HT-29 (cell line): ENCODE measurements at regions not wholly inside any gene's neighbourhood (a gene's known extent, or its start where the extent isn't known, plus 50 kb on each side); places are given as distances from the start of the nearest gene placed in this dataset.

Experiments
- DNase-seq: peaks from one replicate; pipeline ENCODE4 v3.0.0-alpha.2; 2015; ENCODE audit warnings: low spot score

DNA sequence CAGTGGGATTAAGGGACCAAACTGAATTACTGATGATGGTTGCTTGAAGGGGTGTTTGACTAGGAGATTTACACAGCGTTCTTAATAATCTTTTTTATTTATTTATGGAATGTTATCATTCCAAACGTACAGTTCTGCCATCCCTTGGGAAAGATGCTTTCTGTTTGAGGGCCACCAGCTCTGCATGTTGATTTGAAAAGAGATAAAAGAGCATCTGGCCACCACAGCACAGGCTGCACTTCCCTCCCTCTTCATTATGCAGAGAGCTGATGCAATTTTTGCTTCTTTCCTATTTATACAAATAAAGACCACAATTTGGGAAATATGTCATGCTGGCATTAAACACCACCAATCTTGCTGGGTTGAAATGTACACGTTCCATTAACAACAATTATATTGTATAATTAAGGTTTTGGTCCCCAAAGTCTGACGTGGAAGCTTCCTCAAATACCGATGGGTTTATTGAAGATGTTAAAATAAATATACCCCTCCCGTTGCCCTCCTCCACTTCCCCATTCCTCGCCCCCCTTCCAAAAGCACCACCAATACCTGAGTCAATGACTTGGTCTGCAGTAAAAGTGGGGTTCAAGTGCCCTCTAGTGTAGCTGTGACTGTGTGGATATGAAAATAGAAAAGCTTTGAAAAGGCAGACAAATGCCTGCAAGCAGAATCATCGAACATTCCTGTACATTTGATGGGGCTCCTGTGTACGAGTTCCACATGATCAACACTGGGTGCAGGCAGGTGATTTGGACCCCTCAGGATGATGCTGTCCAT, 211.9 kb downstream of the HRH4 start:
- DNase-seq = no peak

DNA sequence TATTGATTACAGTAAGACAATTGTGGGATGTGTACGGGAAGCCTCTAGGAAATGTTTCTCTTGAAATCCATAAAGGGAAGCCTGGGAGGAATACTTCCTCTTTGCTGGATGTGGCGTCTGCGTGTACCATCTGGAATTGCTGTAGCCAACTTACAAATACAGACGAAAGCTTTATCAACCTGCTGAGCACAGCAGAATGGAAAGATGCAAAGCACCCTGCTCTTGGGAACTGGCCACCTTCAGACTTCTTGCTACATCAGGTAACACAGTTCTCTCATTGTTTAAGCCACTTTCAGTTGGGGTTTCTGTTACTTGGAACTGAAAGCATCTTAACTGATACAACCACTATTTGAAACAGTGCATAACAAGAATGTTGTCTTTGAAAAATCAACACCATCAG, 213.8 kb downstream of the HRH4 start:
- DNase-seq = no peak

DNA sequence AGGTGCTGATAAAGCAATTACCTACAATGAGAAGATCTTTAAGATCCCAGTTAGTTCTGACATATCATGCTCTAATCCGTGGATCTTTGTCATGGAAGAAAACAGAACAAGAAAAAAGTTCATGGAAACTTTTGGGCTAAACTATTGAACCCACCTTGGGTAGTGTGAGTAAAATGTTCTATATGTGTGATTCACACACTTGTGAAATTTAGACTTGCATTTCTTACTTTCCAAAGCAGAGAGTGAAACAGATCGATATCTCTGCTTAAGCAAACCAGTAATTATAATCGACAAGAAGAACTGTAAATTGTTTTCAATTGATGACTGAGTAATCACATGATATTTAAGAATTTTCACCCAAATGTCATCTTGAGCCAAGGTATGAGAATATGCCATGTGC, 214.2 kb downstream of the HRH4 start:
- no peak for DNase-seq

DNA sequence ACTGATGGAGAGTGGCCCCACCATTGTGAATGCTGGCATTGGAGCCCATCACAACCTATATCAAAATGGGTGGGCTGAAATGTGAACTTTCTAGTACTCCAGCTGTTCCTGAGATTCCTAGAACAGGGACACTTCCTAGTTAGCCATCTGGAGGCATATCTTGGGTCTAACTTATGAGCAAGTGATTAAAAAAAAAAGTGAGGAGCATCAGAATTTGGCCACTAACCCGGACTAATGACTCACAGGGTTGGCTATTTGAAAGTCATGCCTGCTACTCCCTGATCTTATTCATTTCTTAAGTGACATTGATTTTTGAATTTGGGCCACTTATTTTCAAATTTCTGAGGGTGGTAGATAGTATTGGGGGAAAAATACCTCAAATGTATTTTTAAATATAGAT, 216.6 kb downstream of the HRH4 start:
- no peak for DNase-seq

DNA sequence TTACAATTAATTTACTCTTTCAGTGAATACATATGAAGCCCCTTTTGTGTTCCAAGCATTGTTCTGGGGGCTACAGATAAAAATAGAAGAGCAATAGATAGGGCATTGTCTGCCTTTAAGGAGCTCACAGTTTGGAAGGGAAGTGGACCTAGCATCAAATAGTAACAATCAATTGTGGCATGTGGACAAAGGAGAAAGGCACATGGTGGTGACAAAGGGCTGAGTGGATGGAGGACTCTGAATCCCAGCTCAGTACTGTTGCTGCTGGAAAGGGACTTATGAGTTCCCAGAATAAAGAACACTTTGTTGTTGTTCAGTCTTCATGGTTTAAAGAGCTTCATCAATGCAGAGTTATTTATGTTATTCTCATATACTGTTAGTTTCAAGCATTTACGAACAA, 217.7 kb downstream of the HRH4 start:
- DNase-seq = no peak

DNA sequence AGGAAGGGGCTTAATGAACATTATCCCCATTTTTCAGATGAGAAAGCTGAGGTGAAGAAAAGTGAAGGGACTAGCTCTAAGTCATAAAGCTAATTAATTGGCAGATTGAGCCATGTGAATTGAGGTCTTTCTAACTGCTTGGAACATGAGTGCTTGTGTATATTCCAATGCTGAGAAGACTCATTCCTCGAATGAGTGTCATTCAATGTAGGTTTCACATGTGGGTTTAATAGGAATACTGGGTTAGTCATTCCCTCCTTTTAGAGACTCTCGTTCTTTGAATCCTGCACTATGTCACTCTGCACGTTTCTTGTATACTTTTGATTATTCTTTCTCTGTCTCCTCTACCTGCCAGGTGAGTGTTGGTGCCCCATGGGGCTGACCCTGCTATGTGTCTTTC, 218.2 kb downstream of the HRH4 start:
- DNase-seq = no peak

DNA sequence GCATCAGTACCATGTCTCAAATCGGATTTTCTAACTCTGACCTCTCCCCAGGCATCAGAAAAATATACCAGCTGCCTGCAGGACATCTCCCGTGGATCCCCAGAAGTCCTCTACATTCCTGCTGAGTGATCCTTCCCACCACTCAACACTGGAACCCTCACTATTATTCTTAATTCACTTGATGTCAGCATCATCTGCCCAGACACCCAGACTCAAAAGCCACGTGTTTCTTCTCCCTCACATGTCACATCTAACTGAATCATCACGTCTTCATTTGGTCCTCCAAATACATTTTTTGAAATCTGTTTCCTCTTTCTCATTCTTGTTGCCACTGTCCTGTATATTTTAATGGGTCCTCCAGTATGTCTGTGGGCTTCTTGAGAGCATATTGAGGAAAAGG, 218.6 kb downstream of the HRH4 start:
- DNase-seq = no peak

DNA sequence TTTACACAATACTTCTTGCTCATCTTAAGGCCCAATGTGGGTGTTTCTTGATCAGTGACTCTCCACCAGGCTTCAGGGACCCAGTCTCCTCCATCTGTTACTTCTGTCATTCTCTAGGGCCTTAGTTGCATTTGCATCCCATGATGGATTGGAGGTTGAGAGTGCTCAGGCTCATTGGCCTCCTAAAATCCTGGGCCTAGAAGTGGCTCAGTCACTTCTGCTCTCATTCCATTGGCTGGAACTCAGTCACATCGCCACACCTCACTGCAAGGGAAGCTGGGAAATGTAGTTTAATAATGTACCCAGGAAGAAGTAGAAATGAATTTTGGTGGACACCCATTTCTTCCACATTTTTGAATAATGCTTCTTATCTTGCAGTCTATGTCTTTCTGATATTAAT, 223.5 kb downstream of the HRH4 start:
- no peak for DNase-seq

DNA sequence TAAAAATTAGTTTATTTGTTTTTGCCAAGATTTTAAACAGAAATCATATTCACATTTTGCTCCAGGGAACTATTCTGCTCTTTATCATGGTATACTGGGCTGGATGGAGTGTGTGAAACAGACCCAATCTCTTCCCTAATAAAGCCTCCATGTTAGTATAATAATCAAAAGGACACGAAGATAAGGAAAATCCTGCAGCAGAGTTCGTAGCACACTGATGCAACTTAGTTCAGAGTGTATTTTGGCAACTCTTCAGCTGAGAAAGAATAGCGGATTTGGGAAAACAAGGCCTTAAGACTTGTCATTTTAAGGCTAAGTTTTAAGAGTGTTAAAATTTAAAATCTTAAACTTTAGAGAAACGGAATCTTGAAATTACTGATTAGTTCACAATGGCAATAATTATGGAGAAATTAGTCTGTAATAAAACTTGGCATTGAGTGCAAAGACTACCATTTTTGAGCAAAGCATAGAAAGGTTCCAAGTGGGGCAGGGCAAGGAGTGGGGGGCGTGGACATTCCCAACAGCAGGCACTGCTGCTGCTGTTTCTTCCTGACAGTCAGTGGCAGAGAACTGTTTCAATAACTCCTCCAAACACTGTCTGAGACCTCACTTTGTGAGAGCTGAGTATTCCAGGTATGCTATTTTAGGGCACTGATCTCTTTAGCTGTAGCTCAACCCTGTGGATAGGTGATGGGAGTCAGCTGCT, 225.0 kb downstream of the HRH4 start:
- no peak for DNase-seq

DNA sequence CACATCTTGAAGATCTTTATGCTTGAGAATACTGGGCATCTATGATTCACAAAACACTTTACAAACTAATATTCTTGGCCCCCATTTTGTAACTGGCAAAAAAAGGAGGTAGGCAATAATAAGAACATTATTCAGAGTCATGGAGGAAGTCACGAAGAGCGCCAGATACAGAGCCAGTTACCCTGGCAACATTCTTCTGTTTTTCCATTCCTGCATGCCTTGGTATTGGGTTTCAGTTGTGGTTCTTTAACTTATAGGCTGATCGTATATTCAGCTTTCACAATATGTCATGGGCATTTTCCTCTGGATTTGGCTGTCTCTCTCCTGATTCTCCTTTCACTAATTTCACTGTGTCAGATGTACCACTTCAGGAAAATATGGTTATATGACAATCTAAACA, 234.7 kb downstream of the HRH4 start:
- DNase-seq = no peak

DNA sequence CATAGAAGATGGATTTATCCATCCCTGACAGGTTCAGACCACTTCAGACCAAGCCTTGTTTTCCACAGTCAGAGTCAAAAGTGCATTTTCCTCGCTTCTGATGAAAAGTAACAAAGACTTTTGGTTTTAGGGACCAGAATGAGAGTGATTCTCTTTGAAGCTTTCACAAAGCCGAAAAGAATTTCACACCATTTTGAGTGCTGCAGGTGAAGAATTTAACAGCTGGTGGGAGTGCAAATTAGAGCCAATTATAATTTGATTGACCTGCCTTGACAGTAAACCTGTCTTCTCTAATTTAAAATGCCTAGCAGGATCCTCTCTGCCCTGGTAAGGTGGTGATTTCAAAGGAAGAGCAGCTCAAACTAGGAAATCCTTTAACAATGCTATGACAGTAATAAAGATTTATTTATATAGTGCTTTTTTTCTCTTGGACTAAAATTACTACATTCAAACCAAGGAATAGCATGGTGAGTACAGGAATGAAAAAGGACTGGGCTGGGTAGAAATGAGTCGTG, 241.6 kb downstream of the HRH4 start:
- DNase-seq = no peak

DNA sequence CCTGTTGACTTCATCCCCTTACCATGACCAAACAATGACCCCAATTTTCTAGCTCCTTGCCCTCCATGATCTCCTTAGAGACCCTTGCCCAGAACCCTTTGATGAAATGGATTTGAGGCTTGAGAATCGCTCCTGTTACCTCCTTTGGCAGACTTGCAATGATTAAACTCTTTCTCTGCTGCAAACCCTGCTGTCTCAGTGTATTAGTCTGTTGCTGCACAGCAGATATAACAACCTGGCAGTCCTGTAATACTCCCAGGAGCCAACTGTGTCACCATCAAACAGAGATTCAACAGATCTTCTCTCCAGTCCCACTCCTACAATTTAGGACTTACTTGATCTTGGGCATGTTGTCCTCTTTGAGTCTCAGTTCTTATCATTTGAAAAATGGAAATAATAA, 242.9 kb downstream of the HRH4 start:
- DNase-seq = no peak

DNA sequence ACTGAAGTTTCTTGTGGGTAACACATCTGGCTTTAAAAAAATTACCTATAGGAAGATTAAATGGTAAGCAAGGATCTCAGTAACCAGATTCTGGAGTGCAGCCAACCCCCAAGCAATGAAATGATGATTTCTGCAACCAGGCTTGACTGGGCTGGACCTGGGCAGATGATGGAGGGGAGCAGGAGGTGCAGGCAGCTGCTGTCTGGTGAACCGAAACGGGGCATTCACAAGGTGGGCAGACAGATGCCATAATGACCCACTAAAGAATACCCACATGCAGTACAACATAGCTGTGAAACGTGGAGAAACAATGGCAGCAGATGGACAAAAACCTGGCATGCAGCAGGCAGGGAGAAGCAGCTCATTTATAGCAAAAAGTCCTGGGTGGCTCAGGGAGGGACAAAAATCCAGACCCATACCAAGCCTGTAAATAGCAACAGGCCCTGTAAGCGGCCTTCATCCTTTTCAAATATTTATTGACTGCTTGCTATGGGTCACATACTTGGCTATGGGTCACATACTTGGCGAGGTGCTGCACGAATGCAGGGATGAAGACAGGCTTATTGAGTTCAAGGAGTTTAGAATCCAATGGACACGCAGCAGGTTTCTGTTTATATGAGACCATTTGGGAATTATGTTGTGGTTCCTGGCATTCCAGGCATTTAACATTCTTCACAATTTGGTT, 244.7 kb downstream of the HRH4 start:
- DNase-seq = no peak

DNA sequence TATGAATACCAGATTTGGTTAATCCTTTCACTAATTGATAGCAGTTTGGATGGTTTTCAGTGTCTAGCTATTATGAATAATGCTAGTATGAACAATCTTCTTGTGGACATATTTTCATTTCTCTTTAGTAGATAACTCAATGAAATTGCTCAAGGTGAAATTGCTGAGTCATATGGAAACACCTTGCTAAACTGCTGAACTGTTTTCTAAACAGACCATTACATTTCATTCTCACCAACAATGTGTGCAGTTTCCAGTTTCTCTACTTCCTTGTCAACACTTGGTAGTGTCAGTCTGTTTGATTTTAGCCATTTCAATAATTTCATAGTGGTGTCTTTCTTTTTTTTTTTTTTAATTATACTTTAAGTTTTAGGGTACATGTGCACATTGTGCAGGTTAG, 250.0 kb downstream of the HRH4 start:
- DNase-seq = no peak

DNA sequence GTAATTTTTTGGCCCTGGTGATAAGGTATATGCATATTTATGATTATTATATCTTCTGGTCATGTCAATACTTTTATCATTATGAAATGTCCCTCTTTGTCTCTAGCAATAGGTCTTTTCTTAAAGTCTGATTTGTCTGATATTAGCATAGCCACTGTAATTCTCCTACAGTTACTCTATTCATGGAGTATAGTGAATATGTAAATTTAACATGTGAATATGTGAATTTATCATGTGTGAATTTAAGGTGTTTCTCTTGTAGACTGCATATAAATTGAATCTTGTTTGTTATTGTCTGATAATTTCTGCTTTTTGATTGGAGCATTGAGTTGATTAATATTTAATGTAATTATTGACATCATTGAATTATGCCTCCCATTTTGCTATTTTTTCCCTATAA, 259.4 kb downstream of the HRH4 start:
- DNase-seq = no peak

DNA sequence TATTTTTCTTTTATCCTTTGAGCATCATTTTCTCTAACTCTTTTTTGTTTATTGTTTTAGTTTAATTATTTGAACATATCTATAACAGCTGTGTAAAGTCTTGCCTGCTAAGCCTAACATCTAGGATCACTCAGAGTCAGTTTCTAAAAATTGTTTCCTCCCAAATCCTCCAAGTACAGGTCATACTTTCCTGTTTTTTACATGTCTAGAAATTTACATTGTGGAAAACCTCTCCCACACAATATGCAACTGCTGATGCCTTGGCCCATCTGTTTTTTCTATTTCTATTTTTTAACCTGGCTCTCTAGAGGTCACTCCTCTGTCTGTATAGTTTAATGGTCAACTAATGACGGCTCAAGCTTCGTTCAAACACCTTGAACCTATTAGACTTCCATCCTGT, 261.0 kb downstream of the HRH4 start:
- DNase-seq = no peak

DNA sequence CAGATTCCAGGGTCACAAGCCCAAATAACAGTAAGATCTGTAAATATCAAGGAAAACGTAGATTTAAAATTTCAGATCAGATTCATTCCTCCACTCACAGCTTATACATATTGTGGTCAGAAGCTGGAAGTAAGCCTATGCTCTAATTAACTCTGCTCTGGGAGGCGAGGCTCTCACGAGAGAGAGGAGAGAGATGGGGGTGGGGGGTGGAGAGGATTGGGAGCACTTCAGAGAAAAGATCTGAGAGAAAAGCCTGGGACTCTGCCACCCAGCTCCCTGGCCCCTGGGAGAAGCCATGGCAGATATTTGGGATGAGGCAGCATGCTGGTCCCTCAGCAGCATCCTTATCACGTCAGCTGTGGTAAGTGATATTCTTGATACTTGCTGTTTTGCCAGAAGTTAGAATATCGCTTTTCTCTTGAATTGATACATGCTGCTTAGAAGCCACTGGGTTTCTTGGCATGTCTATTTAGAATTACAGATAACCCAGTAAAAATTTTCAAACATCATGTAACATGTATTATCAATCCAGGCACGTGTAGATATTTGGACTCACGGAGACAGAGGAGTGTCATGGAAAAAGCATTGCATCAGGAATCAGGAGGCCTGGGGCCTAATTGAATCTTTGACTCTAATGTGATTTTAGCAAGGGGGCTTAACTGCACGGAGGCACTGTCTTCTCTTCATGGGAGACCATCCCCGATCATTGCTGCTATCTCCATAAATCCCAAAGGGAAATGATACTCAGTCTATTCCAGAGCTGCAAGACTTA, 265.4 kb downstream of the HRH4 start:
- no peak for DNase-seq

DNA sequence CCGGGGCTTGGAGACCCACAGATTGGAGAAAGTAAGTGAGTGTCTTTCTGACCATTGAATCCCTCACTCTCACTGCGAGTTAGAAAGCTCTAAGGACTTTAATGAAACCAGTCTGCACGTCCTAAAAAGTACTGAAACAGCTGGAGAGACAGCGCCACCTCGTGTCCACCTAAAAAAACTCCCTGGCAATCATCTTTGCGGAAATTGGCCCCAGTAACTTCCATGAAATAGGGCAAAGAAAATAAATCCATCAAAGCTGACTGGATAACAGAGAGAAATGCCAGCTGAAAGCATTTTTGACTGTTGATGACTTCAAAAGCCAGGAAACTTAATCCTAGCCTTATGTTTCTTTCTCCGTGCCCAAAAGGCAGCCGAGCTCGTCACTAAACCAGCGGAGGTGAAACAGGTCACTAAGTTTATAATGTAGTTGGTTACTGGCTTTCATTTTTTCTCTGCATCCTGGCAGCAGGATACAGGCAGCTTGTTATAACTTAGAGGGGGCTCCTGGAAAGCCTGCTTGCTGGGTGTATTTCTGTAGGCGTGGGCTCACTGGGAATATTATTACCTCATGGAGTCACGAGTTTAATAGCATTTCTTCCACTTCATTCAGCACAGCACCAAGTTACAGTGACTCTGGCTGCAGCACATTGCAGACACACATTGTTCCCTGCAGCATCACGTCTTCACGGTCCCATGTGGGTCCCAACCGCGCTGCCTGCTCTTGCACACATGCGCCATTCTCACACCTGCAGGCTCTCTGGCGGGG, 266.5 kb downstream of the HRH4 start:
- peak; percentile 72 for DNase-seq

DNA sequence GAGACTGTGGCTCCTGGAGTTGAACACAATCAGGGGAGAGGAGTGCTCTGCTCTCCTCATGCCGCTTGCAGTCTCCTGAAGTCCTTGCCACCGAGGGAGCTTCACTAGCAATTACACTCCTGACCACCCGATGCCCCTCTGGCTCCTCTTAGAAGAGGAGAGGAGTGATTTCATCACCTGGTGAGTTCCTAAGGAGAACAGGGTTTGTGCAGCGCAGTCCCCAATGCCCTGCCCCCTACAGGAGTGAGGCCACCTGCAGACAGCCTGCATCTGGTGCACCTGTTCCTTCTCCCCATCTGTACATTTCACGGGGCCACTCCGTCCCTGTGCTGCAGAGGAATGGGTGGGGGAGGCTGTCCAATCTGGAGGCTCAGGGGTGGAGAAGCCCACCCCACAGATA, 267.2 kb downstream of the HRH4 start:
- no peak for DNase-seq

DNA sequence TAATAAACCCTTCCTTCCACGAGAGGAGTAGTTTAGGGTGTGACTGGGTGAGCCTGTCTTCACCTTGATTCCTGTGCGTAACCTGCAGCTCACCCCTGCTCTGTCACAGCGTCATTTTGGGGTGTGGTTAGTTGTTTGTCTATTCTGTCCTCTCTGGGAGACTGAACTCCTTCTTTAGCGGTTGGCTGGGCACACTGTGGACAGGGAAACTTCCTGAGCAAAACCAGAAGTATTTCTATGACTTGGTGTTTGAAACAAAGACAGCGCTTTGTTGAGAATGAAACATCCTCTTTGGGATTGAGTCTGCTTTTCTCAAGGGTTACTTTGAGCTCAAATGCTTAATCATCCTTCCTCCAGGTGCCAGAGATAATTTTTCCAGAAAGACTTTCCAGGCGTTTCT, 270.7 kb downstream of the HRH4 start:
- no peak for DNase-seq

DNA sequence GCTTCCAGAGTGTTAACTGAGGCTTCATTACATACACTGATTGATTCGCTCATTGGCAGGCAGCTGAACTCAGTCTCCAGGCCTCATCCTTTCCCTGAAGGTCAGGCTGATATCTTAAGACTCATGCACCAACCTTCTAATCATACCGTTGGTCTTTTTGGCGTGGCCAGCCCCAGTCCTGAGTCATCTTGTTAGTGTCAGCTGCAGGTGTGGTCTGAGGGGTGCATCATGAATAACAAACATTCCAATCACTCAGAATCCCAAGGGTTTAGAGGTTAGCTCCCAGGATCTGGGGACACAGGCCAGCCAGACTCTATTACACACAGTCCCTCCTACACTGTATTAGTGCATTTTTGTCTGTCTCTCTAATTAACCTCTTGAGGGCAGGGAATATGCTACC, 271.5 kb downstream of the HRH4 start:
- no peak for DNase-seq
